GM19395 (cell line): ENCODE measurements at regions not wholly inside any gene's neighbourhood (a gene's known extent, or its start where the extent isn't known, plus 50 kb on each side); places are given as distances from the start of the nearest gene placed in this dataset.

Experiments used
- ATAC-seq: cut with Tn5 transposase; IDR thresholded peaks from one replicate; pipeline ENCODE4 v1.9.1; 2021; ENCODE audit warnings: mild to moderate bottlenecking, moderate library complexity; ENCODE audit not compliant: unreplicated experiment

- ATAC-seq, result no peak
Measured at GRCh38 chr15:93583968-93584367, 495.0 kb upstream of the RGMA start.

- no peak for ATAC-seq
Measured at GRCh38 chr15:93583552-93583951, 494.5 kb upstream of the RGMA start.

GRCh38 chr15:93570527-93570926 lies 481.5 kb upstream of the RGMA start:
- no peak for ATAC-seq

- ATAC-seq, result no peak
Measured at GRCh38 chr15:93566762-93567161, 477.8 kb upstream of the RGMA start.

GRCh38 chr15:93565201-93565600 lies 476.2 kb upstream of the RGMA start:
- no peak for ATAC-seq

GRCh38 chr15:93563218-93563617 lies 474.2 kb upstream of the RGMA start:
- no peak for ATAC-seq

GRCh38 chr15:93562395-93563123 lies 473.5 kb upstream of the RGMA start:
- ATAC-seq, result no peak

GRCh38 chr15:93557696-93558095 lies 468.7 kb upstream of the RGMA start:
- no peak for ATAC-seq

- no peak for ATAC-seq
Measured at GRCh38 chr15:93553167-93553935, 464.3 kb upstream of the RGMA start.

GRCh38 chr15:93543093-93543492 lies 454.1 kb upstream of the RGMA start:
- no peak for ATAC-seq

GRCh38 chr15:93527374-93528050 lies 438.5 kb upstream of the RGMA start:
- no peak for ATAC-seq

GRCh38 chr15:93524432-93524831 lies 435.4 kb upstream of the RGMA start:
- no peak for ATAC-seq

- no peak for ATAC-seq
Measured at GRCh38 chr15:93523481-93523880, 434.5 kb upstream of the RGMA start.

- no peak for ATAC-seq
Measured at GRCh38 chr15:93520206-93520605, 431.2 kb upstream of the RGMA start.

- no peak for ATAC-seq
Measured at GRCh38 chr15:93519599-93519998, 430.6 kb upstream of the RGMA start.

- no peak for ATAC-seq
Measured at GRCh38 chr15:93517176-93517575, 428.2 kb upstream of the RGMA start.

GRCh38 chr15:93515256-93516051 lies 426.4 kb upstream of the RGMA start:
- no peak for ATAC-seq

- no peak for ATAC-seq
Measured at GRCh38 chr15:93506646-93507045, 417.6 kb upstream of the RGMA start.

- ATAC-seq, result no peak
Measured at GRCh38 chr15:93505506-93505905, 416.5 kb upstream of the RGMA start.

GRCh38 chr15:93501946-93502345 lies 412.9 kb upstream of the RGMA start:
- no peak for ATAC-seq

- ATAC-seq, result no peak
Measured at GRCh38 chr15:93500155-93500554, 411.1 kb upstream of the RGMA start.
